BLaER1 (cell line): ENCODE measurements at regions not wholly inside any gene's neighbourhood (a gene's known extent, or its start where the extent isn't known, plus 50 kb on each side); places are given as distances from the start of the nearest gene placed in this dataset.
"Not testable (repeated sequence)": the region's sequence is repeated elsewhere in the genome, so short reads cannot be mapped to it uniquely, and the experiment has no call there.

ENCODE experiments used
- H3K27ac ChIP-seq: shearing (Covaris generic); formaldehyde crosslinking; 2 replicates; pipeline ENCODE4 v1.8.1; 2022
- H3K27me3 ChIP-seq: shearing (Covaris generic); formaldehyde crosslinking; 2 replicates; pipeline ENCODE4 v1.8.1; 2022
- H3K36me3 ChIP-seq: shearing (Covaris generic); formaldehyde crosslinking; 2 replicates; pipeline ENCODE4 v1.8.1; 2022
- H3K4me1 ChIP-seq: shearing (Covaris generic); formaldehyde crosslinking; 2 replicates; pipeline ENCODE4 v1.8.1; 2022
- H3K4me2 ChIP-seq: shearing (Covaris generic); formaldehyde crosslinking; 2 replicates; pipeline ENCODE4 v1.8.1; 2022
- H3K4me3 ChIP-seq: shearing (Covaris generic); formaldehyde crosslinking; 2 replicates; pipeline ENCODE4 v1.8.1; 2022
- H3K9ac ChIP-seq: shearing (Covaris generic); formaldehyde crosslinking; 2 replicates; pipeline ENCODE4 v1.8.1; 2022
- H3K9me3 ChIP-seq: shearing (Covaris generic); formaldehyde crosslinking; 2 replicates; pipeline ENCODE4 v1.8.1; 2022
- H4K20me1 ChIP-seq: shearing (Covaris generic); formaldehyde crosslinking; 2 replicates; pipeline ENCODE4 v1.8.1; 2022
- Cebpa-rat ChIP-seq: shearing (Covaris generic); IDR thresholded peaks from 2 replicates; pipeline ENCODE4 v1.8.1; 2022

GRCh38 chr3:173225351-173225750 is 84.3 kb upstream of the SPATA16 start:
- Histone ChIP-seq H3K27ac (no peak overlapping the region), H3K36me3 (no peaks in the 10 kb centered on the region), H3K9ac (no peak overlapping the region), H3K4me2 (no peak overlapping the region), H4K20me1 (no peaks in the 10 kb centered on the region), H3K27me3 (no peaks in the 10 kb centered on the region), H3K4me3 (no peak overlapping the region), H3K4me1 (no peaks in the 10 kb centered on the region), H3K9me3 (no peaks in the 10 kb centered on the region)
- TF ChIP-seq Cebpa-rat, result no peak

GRCh38 chr3:173221010-173221409 is 80.0 kb upstream of the SPATA16 start:
- no peaks in the 10 kb centered on the region for H3K27me3 ChIP-seq

DNA sequence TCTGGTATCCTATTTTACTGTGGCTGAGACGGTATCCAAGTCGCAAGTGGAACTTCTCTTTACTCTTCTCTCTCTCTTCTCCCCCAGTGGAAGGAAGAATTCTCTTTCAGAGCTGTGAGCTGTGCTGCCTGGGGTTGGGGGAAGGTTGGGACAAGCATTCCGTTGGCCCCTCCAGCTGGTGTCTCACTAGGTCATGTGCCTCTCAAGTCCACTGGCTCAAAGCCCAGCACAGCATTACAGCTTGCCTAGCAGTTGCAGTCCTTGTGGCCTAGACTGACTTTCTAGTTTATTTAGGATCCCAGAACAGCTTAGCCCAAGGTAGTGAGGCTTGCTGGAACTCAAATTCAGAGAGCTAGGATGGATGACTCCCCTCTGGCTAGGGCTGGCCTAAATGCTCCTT is 76.1 kb upstream of the SPATA16 start:
- Histone ChIP-seq H3K9ac (no peak overlapping the region), H3K9me3 (no peaks in the 10 kb centered on the region), H3K4me2 (no peak overlapping the region), H3K4me3 (no peak overlapping the region), H3K4me1 (no peaks in the 10 kb centered on the region), H3K27ac (no peak overlapping the region), H4K20me1 (no peaks in the 10 kb centered on the region), H3K36me3 (no peaks in the 10 kb centered on the region), H3K27me3 (no peaks in the 10 kb centered on the region)
- TF ChIP-seq Cebpa-rat, result no peak

More at GRCh38 chr3:173221010-173221409, 80.0 kb upstream of the SPATA16 start:
- H3K27ac ChIP-seq, result no peak overlapping the region
- H3K36me3 ChIP-seq, result no peaks in the 10 kb centered on the region
- H3K4me1 ChIP-seq, result no peaks in the 10 kb centered on the region
- no peak for TF ChIP-seq Cebpa-rat
- no peaks in the 10 kb centered on the region for H3K9me3 ChIP-seq
- H4K20me1 ChIP-seq, result no peaks in the 10 kb centered on the region
- no peak overlapping the region for H3K9ac ChIP-seq
- no peak overlapping the region for H3K4me2 ChIP-seq
- H3K4me3 ChIP-seq, result no peak overlapping the region

DNA sequence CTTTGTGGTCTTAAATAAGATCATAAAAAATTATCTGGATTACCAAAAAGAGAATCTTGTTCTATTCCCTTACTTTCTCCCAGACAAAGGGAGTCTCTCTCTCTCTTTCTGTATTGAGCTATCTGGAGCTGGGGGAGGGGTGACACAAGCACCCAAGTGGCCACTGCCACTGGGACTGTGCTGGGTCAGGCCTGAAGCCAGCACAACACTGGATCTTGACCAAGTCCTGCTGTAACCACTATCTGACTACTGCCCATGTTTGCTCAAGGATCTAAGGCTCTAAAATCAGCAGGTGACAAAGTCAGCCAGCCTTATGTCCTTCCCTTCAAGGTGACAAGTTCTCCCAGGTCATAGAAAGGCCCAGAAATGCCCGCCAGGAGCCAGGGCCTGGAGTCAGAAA is 75.0 kb upstream of the SPATA16 start:
- Histone ChIP-seq H3K4me1 (no peaks in the 10 kb centered on the region), H3K27ac (no peak overlapping the region), H3K27me3 (no peaks in the 10 kb centered on the region), H4K20me1 (no peaks in the 10 kb centered on the region), H3K36me3 (no peaks in the 10 kb centered on the region), H3K9me3 (no peaks in the 10 kb centered on the region), H3K4me3 (no peak overlapping the region), H3K4me2 (no peak overlapping the region), H3K9ac (no peak overlapping the region)
- no peak for TF ChIP-seq Cebpa-rat

DNA sequence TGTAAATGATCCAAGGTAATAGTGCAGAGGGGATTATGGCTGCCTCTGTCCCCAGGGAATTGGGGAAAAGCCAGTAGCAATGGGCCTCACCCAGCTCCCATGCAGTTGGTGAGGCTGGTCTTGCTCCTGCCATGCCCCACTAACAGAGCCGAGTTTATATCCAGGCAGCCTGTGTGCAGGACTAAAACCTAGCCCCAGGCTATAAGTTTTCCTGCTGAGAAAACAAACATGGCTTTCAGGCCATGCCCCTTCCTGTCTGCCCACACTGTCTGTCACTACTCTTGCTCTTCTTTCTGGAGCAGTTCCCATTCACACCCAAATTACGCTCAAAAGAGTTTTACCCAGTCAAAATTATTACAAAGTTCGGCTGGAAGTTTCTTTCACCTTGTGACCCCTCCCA is 73.5 kb upstream of the SPATA16 start:
- no peak overlapping the region for H3K9ac ChIP-seq
- H3K9me3 ChIP-seq, result no peaks in the 10 kb centered on the region
- no peak overlapping the region for H3K27ac ChIP-seq
- no peak overlapping the region for H3K4me3 ChIP-seq
- no peaks in the 10 kb centered on the region for H3K36me3 ChIP-seq
- H3K4me2 ChIP-seq, result no peak overlapping the region
- no peaks in the 10 kb centered on the region for H4K20me1 ChIP-seq
- H3K27me3 ChIP-seq, result no peaks in the 10 kb centered on the region
- no peak for TF ChIP-seq Cebpa-rat
- H3K4me1 ChIP-seq, result no peaks in the 10 kb centered on the region

GRCh38 chr3:173199568-173199967 is 58.5 kb upstream of the SPATA16 start:
- Histone ChIP-seq H3K36me3 (no peaks in the 10 kb centered on the region), H3K9me3 (peaks cover 18% of the 10 kb centered on the region), H3K4me2 (no peak overlapping the region), H3K27me3 (no peaks in the 10 kb centered on the region), H3K4me3 (no peak overlapping the region), H3K4me1 (no peaks in the 10 kb centered on the region), H3K9ac (no peak overlapping the region), H3K27ac (no peak overlapping the region), H4K20me1 (no peaks in the 10 kb centered on the region)
- no peak for TF ChIP-seq Cebpa-rat

DNA sequence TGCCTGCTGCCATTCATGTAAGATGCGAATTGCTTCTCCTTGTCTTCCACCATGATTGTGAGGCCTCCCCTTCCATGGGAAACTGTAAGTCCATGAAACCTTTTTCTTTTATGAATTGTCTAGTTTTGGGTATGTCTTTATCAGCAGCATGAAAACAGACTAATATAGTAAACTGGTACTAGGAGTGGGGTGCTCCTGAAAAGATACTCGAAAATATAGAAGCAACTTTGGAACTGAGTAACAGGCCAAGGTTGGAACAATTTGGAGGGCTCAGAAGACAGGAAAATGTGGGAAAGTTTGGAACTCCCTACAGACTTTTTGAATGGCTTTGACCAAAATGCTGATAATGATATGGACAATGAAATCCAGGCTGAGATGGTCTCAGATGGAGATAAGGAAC is 53.8 kb upstream of the SPATA16 start:
- not testable (repeated sequence) for H4K20me1 ChIP-seq, H3K9ac ChIP-seq, H3K36me3 ChIP-seq, H3K27me3 ChIP-seq, H3K27ac ChIP-seq, H3K4me2 ChIP-seq, H3K4me1 ChIP-seq, H3K4me3 ChIP-seq
- H3K9me3 ChIP-seq, result peaks cover 16% of the 10 kb centered on the region

DNA sequence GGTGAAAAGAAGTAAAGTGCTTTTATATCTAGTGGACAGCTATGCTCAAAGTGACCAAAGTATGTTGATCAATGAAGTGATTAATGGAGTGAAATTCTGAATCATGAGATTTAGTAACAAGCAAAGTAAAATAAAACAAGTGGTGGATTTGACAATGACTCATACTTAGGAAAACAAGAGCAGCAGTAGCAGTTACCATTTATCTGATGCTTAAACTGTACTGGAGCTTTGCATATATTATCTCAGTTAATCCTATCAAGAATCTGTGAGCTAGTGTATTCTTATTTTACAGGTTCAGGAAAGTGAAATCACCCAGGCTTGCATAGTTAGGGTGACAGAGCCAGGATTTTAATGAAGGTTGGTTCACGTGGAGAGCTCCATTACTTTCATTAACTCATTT is 50.6 kb upstream of the SPATA16 start:
- H4K20me1 ChIP-seq, result no peaks in the 10 kb centered on the region
- no peaks in the 10 kb centered on the region for H3K4me1 ChIP-seq
- no peak overlapping the region for H3K4me3 ChIP-seq
- H3K9ac ChIP-seq, result no peak overlapping the region
- H3K4me2 ChIP-seq, result no peak overlapping the region
- H3K27ac ChIP-seq, result no peak overlapping the region
- H3K36me3 ChIP-seq, result no peaks in the 10 kb centered on the region
- no peak for TF ChIP-seq Cebpa-rat
- H3K9me3 ChIP-seq, result peaks cover 16% of the 10 kb centered on the region
- no peaks in the 10 kb centered on the region for H3K27me3 ChIP-seq
